Suprapubic skin (tissue), 4 donors: ENCODE measurements at regions not wholly inside any gene's neighbourhood (a gene's known extent, or its start where the extent isn't known, plus 50 kb on each side); places are given as distances from the start of the nearest gene placed in this dataset.

ENCODE experiments used
- DNase-seq, 2 donors: peaks; one replicate each; pipeline ENCODE4 v3.0.0-alpha.2; 2019; ENCODE audit warnings: low spot score in 2 of 2
- H3K27ac ChIP-seq: fragments of 200-600 bp; sonication (generic); one replicate; pipeline ENCODE4 v1.5.1; 2019
- H3K27me3 ChIP-seq: fragments of 200-600 bp; sonication (generic); one replicate; pipeline ENCODE4 v1.5.1; 2019
- H3K36me3 ChIP-seq: fragments of 200-600 bp; sonication (generic); one replicate; pipeline ENCODE4 v1.5.1; 2019
- H3K4me1 ChIP-seq: fragments of 200-600 bp; sonication (generic); one replicate; pipeline ENCODE4 v1.5.1; 2019
- H3K4me3 ChIP-seq: fragments of 200-600 bp; sonication (generic); one replicate; pipeline ENCODE4 v1.5.1; 2019; ENCODE audit warnings: mild to moderate bottlenecking
- H3K9me3 ChIP-seq: fragments of 200-600 bp; sonication (generic); one replicate; pipeline ENCODE4 v1.5.1; 2019
- EP300 ChIP-seq: sonication (generic); formaldehyde crosslinking; IDR thresholded peaks from one replicate; pipeline ENCODE4 v1.6.1; 2017; ENCODE audit warnings: antibody characterized with exemption
- POLR2A ChIP-seq, 2 donors: fragments of 450-650 bp; IDR thresholded peaks; one replicate each; pipeline ENCODE4 v1.6.1; 2017; ENCODE audit warnings: antibody characterized with exemption in 2 of 2, mild to moderate bottlenecking in 2 of 2, moderate library complexity in 2 of 2
- POLR2AphosphoS5 ChIP-seq, 3 donors: sonication (generic); formaldehyde crosslinking; IDR thresholded peaks; one replicate each; pipeline ENCODE4 v1.6.1; 2017; ENCODE audit warnings: antibody characterized with exemption in 3 of 3
- WGBS: methylation state at CpG from one replicate; pipeline ENCODE4 v1.1.5; 2018; 5-methylcytosine and 5-hydroxymethylcytosine counted together
- TF ChIP-seq, protein P1 (sequence below), 2 donors: fragments of 200-600 bp in 1 of 2; fragments of 450-650 bp in 1 of 2; sonication (generic) in 1 of 2; IDR thresholded peaks; one replicate each; pipeline ENCODE4 v1.5.1; 2016 to 2019; ENCODE audit warnings: antibody characterized with exemption in 2 of 2, mild to moderate bottlenecking in 1 of 2, moderate library complexity in 1 of 2

DNA sequence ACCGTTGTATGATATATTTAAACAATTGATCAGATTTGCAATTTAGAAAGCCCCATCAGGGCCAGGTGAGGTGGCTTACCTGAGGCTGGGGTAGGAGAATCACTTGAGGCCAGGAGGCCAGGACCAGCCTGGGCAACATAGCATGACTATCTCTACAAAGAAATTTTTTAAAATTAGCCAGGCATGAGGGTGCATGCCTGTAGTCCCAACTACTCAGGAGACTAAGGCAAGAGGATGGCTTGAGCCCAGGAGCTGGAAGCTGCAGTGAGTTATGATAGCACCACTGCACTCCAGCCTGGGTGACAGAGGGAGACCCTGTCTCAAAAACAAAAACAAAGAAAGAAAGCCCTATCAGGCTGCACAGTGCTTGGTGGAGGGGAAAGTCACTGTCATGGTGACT lies 159.9 kb upstream of the RAB4A start:
- Histone ChIP-seq H3K4me3 (no peak overlapping the region), H3K27me3 (no peaks in the 10 kb centered on the region), H3K27ac (no peak overlapping the region), H3K9me3 (no peaks in the 10 kb centered on the region), H3K4me1 (peaks cover 27% of the 10 kb centered on the region), H3K36me3 (no peaks in the 10 kb centered on the region)
- DNase-seq, result no peak
- 71% methylated on average over 1 of the region's 1 CpG for WGBS
- TF ChIP-seq POLR2A (IDR thresholded peaks at IDR 0.05) (no peak), EP300 (no peak), POLR2AphosphoS5 (IDR thresholded peaks at IDR 0.05) (no peak)
- TF ChIP-seq, protein P1, sequence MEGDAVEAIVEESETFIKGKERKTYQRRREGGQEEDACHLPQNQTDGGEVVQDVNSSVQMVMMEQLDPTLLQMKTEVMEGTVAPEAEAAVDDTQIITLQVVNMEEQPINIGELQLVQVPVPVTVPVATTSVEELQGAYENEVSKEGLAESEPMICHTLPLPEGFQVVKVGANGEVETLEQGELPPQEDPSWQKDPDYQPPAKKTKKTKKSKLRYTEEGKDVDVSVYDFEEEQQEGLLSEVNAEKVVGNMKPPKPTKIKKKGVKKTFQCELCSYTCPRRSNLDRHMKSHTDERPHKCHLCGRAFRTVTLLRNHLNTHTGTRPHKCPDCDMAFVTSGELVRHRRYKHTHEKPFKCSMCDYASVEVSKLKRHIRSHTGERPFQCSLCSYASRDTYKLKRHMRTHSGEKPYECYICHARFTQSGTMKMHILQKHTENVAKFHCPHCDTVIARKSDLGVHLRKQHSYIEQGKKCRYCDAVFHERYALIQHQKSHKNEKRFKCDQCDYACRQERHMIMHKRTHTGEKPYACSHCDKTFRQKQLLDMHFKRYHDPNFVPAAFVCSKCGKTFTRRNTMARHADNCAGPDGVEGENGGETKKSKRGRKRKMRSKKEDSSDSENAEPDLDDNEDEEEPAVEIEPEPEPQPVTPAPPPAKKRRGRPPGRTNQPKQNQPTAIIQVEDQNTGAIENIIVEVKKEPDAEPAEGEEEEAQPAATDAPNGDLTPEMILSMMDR (IDR thresholded peaks at IDR 0.05), result no peak

DNA sequence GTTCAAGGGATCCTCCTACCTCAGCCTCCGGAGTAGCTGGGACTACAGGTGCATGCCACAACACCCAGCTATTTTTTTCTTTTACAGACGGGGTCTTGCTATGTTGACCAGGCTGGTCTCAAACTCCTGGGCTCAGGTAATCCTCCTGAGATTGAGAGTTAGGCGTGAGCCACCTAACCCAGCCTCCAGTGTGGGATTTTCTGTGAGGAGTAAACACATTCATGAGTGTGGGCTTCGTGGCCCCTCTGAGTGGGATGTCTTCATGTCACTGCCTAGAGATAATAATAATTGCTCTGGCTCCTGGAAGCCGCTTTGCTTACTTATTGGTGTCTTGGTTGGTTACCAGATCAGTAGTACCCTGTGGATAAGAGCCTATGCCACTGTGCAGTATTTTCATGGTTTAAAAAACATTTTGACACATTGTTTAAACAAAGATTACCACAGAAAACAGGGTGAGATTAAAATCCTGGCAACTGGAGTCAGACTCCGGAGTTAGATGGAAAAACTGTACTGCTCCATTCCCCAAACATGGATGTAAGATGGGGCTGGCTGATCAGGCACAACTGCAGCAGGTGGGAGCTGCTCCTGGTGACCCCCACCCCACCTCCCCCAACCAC lies 159.1 kb upstream of the RAB4A start:
- H3K27ac ChIP-seq, result no peak overlapping the region
- TF ChIP-seq POLR2A (IDR thresholded peaks at IDR 0.05), result no peak
- no peak for TF ChIP-seq POLR2AphosphoS5 (IDR thresholded peaks at IDR 0.05)
- no peak for TF ChIP-seq EP300
- TF ChIP-seq, protein P1 (IDR thresholded peaks at IDR 0.05), result no peak
- H3K4me1 ChIP-seq, result peaks cover 23% of the 10 kb centered on the region
- no peaks in the 10 kb centered on the region for H3K36me3 ChIP-seq
- DNase-seq, result no peak
- WGBS, result 88% methylated on average over 6 of the region's 6 CpGs
- no peak overlapping the region for H3K4me3 ChIP-seq
- H3K9me3 ChIP-seq, result no peaks in the 10 kb centered on the region
- no peaks in the 10 kb centered on the region for H3K27me3 ChIP-seq

DNA sequence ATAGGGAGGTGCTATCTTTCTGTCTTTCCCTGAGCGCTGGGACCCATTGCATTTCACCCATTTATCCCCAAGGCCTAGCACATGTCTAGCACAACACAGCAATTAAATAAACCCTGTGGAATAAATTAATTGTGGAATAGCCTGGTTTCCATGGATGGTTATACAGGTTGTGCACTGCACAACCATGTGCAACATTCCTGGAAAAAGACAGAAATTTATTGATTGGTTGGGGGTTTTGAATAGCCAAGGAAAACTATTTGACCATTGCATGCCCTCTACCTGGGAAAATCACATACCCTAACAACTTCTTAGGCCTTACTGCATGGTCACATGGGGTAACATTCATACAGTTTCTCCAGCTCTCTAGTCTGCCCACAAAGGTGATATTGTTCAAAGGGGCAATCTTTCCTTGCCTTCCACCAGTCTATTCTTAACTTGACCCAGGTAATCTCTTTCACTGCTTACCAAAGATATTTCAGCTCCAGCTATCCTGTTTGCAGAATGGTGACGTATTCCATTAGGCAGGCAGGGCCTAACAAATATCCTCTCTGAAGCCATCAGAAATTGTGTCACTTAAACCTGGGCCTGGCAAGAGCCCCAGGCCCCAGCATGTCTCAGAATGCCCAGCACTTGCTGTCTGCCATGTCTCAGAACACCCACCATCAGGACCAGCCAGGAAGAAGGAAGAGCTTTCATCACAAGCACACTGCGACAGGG lies 157.9 kb upstream of the RAB4A start:
- H3K27ac ChIP-seq, result no peak overlapping the region
- 96% methylated on average over 3 of the region's 3 CpGs for WGBS
- no peaks in the 10 kb centered on the region for H3K36me3 ChIP-seq
- no peaks in the 10 kb centered on the region for H3K9me3 ChIP-seq
- TF ChIP-seq EP300, result no peak
- TF ChIP-seq, protein P1 (IDR thresholded peaks at IDR 0.05), result no peak
- TF ChIP-seq POLR2AphosphoS5 (IDR thresholded peaks at IDR 0.05), result no peak
- TF ChIP-seq POLR2A (IDR thresholded peaks at IDR 0.05), result no peak
- peaks cover 23% of the 10 kb centered on the region for H3K4me1 ChIP-seq
- no peak for DNase-seq
- H3K27me3 ChIP-seq, result no peaks in the 10 kb centered on the region
- H3K4me3 ChIP-seq, result no peak overlapping the region

DNA sequence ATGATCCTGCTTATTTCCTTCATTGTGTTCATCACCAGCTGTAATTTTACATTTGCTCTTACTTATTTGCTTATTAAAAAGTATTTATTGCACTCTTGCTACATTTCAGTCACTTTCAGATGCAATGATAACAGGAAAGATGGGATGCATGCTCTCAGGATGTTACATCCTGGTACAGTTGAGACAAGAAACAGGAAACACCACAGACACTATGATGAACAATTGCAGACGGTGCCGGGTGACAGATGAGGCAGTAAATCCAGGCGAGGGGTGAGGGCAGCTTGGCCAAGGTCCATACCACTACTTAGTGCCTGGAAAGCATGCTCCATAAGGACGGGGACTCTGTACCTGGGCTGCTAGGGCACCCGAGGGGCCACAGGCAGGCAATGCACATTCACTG lies 156.6 kb upstream of the RAB4A start:
- DNase-seq, result no peak
- H3K27ac ChIP-seq, result no peak overlapping the region
- H3K4me3 ChIP-seq, result no peak overlapping the region
- WGBS, result 45% methylated on average over 5 of the region's 5 CpGs
- H3K27me3 ChIP-seq, result no peaks in the 10 kb centered on the region
- H3K9me3 ChIP-seq, result no peaks in the 10 kb centered on the region
- peaks cover 13% of the 10 kb centered on the region for H3K4me1 ChIP-seq
- TF ChIP-seq EP300, result no peak
- TF ChIP-seq POLR2AphosphoS5 (IDR thresholded peaks at IDR 0.05), result no peak
- TF ChIP-seq, protein P1 (IDR thresholded peaks at IDR 0.05), result no peak
- no peak for TF ChIP-seq POLR2A (IDR thresholded peaks at IDR 0.05)
- H3K36me3 ChIP-seq, result no peaks in the 10 kb centered on the region

DNA sequence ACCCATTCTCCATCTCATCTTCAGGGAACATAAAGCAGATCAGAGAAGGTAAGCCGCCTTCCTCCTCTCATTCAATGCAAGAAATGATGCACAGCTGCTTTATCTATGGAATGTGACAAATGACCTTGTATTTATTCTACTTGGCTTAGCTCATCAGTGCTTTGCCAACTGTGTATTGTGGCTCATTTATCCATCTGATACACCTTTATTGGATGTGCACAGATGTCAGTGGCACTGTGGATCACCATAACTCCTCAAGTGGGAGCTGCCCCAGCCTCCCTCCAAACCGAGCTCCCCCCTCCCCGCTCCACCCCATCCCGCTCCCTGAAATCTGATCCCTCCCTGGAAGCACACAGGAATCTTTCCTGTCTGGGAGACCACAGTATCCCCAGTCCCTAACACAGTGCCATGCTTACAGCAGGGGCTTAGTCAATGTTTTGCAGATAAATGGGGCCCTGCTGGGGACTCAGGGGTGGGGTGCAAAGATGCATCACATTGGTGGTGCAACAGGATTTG lies 156.0 kb upstream of the RAB4A start:
- TF ChIP-seq EP300, result no peak
- TF ChIP-seq POLR2AphosphoS5 (IDR thresholded peaks at IDR 0.05), result no peak
- TF ChIP-seq, protein P1 (IDR thresholded peaks at IDR 0.05), result no peak
- TF ChIP-seq POLR2A (IDR thresholded peaks at IDR 0.05), result no peak
- DNase-seq, result no peak
- Histone ChIP-seq H3K9me3 (no peaks in the 10 kb centered on the region), H3K36me3 (no peaks in the 10 kb centered on the region), H3K27ac (no peak overlapping the region), H3K27me3 (no peaks in the 10 kb centered on the region), H3K4me3 (no peak overlapping the region), H3K4me1 (peaks cover 13% of the 10 kb centered on the region)
- WGBS, result 60% methylated on average over 4 of the region's 4 CpGs
